ENCODE measurements at regions not wholly inside any gene's neighbourhood (a gene's known extent, or its start where the extent isn't known, plus 50 kb on each side); places are given as distances from the start of the nearest gene placed in this dataset.

GRCh38 chrX:10783451-10783995 is 163.1 kb upstream of the MID1 start:
- Histone ChIP-seq H2BK12ac (ENCODE audit: low read depth, low read length) (no peak overlapping the region), H3K23me2 (ENCODE audit: low read depth, low read length) (no peaks in the 10 kb centered on the region), H3K18ac (ENCODE audit: extremely low read depth, low read length) (no peak overlapping the region), H3K4me1 (replicated peaks in 1 of 4; ENCODE audit: control insufficient read depth in 3 of 4, insufficient read depth in 4 of 4, low read length in 3 of 4) (no peaks in the 10 kb centered on the region), H4K91ac (replicated peaks; ENCODE audit: insufficient read length, low read length) (no peak overlapping the region), H3K79me2 (ENCODE audit: control insufficient read depth in 1 of 2, insufficient read depth in 2 of 2, low read length in 2 of 2) (no peaks in the 10 kb centered on the region), H2BK120ac (replicated peaks; ENCODE audit: low read depth, low read length) (no peak overlapping the region), H2AK5ac (ENCODE audit: low read depth, low read length) (no peak overlapping the region), H2BK15ac (ENCODE audit: low read length) (no peak overlapping the region), H3K27ac (ENCODE audit: low read depth, low read length) (no peak overlapping the region), H3K14ac (ENCODE audit: insufficient read length) (no peak overlapping the region), H2AFZ (ENCODE audit: low read length) (no peak overlapping the region), H4K20me1 (replicated peaks in 1 of 2; ENCODE audit: control insufficient read depth in 1 of 2, insufficient read depth in 2 of 2, low read length in 2 of 2) (no peaks in the 10 kb centered on the region), H3K4me2 (ENCODE audit: insufficient read depth in 1 of 2, low read depth in 2 of 2, low read length in 2 of 2) (no peak overlapping the region), H2BK20ac (ENCODE audit: low read length) (no peak overlapping the region), H3K56ac (replicated peaks; ENCODE audit: insufficient read length, low read depth, low read length) (no peak overlapping the region), H3K9ac (replicated peaks in 1 of 4; ENCODE audit: extremely low read depth in 1 of 4, low read depth in 3 of 4, low read length in 3 of 4) (no peak overlapping the region), H3K27me3 (replicated peaks in 1 of 4; ENCODE audit: control insufficient read depth in 3 of 4, extremely low read depth in 1 of 4, insufficient read depth in 3 of 4, low read length in 3 of 4) (no peaks in the 10 kb centered on the region), H4K8ac (ENCODE audit: extremely low read depth, insufficient read depth, low read length) (no peak overlapping the region), H3K4me3 (ENCODE audit: extremely low read depth in 1 of 4, insufficient read depth in 2 of 4, low read depth in 3 of 4, low read length in 4 of 4) (no peak overlapping the region), H3K23ac (ENCODE audit: insufficient read length) (no peak overlapping the region), H4K5ac (ENCODE audit: insufficient read length, low read depth, low read length) (no peak overlapping the region), H2BK5ac (ENCODE audit: low read depth, low read length) (no peak overlapping the region), H3K36me3 (ENCODE audit: control insufficient read depth in 2 of 4, insufficient read depth in 4 of 4, low read length in 3 of 4) (no peaks in the 10 kb centered on the region), H3K4ac (replicated peaks; ENCODE audit: insufficient read length, low read depth, low read length) (no peak overlapping the region), H3K9me3 (ENCODE audit: insufficient read depth in 2 of 2, low read depth in 1 of 2, low read length in 1 of 2) (no peaks in the 10 kb centered on the region), H3K79me1 (ENCODE audit: low read depth, low read length) (no peaks in the 10 kb centered on the region)
- no peak for DNase-seq (ENCODE audit: low read depth in 1 of 2, low spot score in 2 of 2)
- no peak for FAIRE-seq
- ChIA-PET CTCF (ENCODE audit: partially characterized antibody) (interaction anchor here (0.8 kb wide), 1 partner anchor 317 kb away, joined by 3 read pairs; no protein-coding TSS in a partner anchor), POLR2A (ENCODE audit: partially characterized antibody) (no interaction called here)
- 96% methylated on average over 2 of the region's 2 CpGs; no CpG with 5 or more reads in 1 of the 2 experiments for WGBS, 2 experiments (ENCODE audit: extremely low coverage in 1 of 2, insufficient coverage in 1 of 2, insufficient read length in 1 of 2, insufficient replicate concordance in 2 of 2, low coverage in 1 of 2, low lambda C conversion rate in 2 of 2, missing lambda C conversion rate in 1 of 2)
- TF ChIP-seq RAD21 (IDR thresholded peaks at IDR 0.05 in 1 of 2, conservative IDR thresholded peaks at IDR 0.05 in 1 of 2; ENCODE audit: low read depth in 2 of 2, low read length in 2 of 2) (no peak), SP2 (IDR thresholded peaks at IDR 0.05; ENCODE audit: low read length) (no peak), SIX5 (IDR thresholded peaks at IDR 0.05; ENCODE audit: low read depth, low read length) (no peak), EP300 (IDR thresholded peaks at IDR 0.05; ENCODE audit: borderline replicate concordance in 1 of 2, low read depth in 2 of 2, low read length in 2 of 2) (no peak), BCL11A (IDR thresholded peaks at IDR 0.05; ENCODE audit: low read depth in 2 of 2, low read length in 2 of 2) (no peak), ATF3 (IDR thresholded peaks at IDR 0.05; ENCODE audit: insufficient read depth, low read depth, low read length) (no peak), POLR2A (IDR thresholded peaks at IDR 0.05; ENCODE audit: control extremely low read depth in 1 of 2, low read depth in 2 of 2, low read length in 2 of 2) (no peak), PHF8 (conservative IDR thresholded peaks at IDR 0.05; ENCODE audit: low read depth, low read length) (no peak), ZNF274 (IDR thresholded peaks at IDR 0.05; ENCODE audit: borderline replicate concordance, extremely low read depth, low read length) (no peak), RFX5 (IDR thresholded peaks at IDR 0.05; ENCODE audit: borderline replicate concordance, low read depth, low read length) (no peak)
- TF ChIP-seq, protein P1, sequence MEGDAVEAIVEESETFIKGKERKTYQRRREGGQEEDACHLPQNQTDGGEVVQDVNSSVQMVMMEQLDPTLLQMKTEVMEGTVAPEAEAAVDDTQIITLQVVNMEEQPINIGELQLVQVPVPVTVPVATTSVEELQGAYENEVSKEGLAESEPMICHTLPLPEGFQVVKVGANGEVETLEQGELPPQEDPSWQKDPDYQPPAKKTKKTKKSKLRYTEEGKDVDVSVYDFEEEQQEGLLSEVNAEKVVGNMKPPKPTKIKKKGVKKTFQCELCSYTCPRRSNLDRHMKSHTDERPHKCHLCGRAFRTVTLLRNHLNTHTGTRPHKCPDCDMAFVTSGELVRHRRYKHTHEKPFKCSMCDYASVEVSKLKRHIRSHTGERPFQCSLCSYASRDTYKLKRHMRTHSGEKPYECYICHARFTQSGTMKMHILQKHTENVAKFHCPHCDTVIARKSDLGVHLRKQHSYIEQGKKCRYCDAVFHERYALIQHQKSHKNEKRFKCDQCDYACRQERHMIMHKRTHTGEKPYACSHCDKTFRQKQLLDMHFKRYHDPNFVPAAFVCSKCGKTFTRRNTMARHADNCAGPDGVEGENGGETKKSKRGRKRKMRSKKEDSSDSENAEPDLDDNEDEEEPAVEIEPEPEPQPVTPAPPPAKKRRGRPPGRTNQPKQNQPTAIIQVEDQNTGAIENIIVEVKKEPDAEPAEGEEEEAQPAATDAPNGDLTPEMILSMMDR (IDR thresholded peaks at IDR 0.05; ENCODE audit: control extremely low read depth in 1 of 3, insufficient read depth in 1 of 3, low read depth in 1 of 3, low read length in 3 of 3), result no peak
